ENCODE measurements at regions not wholly inside any gene's neighbourhood (a gene's known extent, or its start where the extent isn't known, plus 50 kb on each side); places are given as distances from the start of the nearest gene placed in this dataset.
A peak's percentile ranks its signal among the peaks of the same experiment; 100 is the strongest.
"Not testable (repeated sequence)": the region's sequence is repeated elsewhere in the genome, so short reads cannot be mapped to it uniquely, and the experiment has no call there.

DNA sequence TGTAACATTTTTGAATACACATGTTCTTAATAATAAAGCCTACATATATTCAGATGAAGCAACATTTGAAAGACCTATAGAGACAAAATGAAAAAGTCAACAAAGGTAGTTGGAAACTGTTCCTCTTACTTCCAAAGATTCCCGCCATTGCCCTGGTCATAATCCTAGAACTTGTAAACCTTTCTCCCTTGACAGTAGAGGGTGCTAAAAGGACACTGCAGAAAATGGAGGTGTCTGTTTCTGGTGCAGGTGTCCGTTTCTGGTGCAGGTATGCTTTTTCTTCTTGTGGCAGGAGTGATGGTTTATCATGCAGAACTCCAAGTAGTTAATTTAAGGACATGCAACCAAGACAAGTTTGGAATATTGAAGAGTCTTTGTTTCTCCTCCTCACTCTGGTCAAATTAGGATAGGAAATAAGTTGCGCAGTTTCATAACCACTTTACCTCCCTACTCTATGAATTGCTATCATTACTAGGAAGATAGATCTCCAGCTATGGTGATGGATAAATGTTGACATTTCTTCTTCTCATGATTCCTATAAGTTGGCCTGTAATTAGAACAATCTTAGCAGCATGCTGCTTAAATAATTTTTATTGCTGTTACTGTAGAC, 56.0 kb upstream of the FAM174A start:
- DNase-seq = peak; percentile 63

DNA sequence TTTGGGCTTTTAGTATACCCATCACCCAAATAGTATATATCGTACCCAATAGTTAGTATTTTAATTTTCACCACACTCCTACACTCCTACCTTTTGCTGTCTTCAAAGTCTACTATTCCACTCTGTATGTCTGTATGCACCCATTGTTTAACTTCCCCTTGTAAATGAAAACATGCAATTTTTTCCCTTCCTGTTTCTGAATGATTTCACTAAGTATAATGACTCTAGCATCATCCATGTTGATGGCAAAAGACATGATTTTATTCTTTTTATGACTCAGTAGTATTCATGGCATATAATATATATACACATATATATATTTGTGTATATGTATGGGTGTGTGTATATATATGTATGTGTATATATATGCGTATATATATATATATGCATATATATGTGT, 63.1 kb upstream of the FAM174A start:
- DNase-seq = no peak

DNA sequence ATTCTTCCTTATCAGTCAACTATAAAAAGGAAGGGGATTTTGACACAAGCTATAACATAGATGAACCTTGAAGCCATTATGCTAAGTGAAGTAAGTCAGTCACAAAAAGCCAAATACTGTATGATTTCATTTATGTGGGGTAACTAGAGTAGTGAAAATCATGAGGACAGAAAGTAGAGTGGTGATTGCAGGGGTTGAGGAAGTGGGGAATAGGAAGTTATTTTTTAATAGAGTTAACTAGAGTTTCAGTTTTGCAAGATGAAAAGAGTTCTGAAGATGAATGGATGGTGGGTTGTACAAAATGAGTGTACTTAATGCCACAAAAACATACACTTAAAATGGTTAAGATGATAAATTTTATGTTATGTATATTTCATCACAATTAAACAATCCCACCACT, 65.4 kb upstream of the FAM174A start:
- no peak for DNase-seq

DNA sequence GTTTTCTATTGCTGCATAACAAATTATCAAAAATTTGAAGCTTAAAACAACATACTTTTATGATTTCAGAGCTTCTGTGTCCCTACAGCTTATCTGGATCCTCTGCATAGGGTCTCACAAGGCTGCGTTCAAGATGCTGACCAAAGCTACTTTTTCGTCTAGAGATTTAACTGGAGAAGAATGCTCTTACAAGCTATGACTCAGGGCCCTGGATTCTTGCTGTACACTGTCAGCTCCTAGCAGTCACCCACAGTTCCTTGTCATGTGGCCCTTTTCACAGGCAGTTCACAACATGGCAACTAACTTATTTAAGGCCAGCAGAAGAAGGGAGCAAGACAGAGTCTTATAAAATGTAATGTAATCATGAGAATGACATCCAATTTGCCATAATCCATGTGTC, 70.8 kb upstream of the FAM174A start:
- no peak for DNase-seq

DNA sequence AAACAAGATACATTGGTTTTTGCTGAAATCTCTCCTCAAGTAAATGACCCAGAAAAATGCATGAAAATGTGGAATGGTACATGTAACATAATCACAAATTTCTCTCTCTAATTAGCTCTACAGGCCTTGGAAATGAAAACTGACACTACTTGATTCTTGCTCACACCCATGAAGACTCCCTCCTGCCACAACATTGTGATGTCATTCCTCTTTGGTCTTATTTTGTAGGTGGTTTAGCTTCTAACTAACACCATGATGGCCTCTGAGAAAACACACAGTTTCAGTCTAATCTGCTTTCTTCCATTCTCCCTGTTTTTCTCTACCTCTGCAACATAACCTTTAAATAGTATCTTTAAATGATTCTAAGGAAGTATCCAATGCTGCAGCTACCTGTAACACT, 78.6 kb upstream of the FAM174A start:
- DNase-seq = no peak

DNA sequence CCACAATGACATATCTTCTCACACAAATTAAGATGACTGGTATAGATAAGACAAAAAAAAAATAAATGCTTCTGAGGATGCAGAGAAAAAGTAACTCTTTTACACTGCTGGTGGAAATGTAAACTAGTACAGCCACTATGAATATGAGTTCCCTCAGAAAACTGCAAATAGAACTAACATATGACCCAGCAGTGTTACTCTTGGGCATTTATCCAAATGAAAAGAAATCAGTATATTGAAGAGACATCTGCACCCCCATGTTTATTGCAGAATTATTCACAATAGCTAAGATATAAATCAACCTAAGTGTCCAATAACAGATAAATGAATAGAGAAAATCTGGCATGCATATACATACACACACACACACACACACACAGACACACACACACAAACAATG, 83.0 kb upstream of the FAM174A start:
- no peak for DNase-seq

DNA sequence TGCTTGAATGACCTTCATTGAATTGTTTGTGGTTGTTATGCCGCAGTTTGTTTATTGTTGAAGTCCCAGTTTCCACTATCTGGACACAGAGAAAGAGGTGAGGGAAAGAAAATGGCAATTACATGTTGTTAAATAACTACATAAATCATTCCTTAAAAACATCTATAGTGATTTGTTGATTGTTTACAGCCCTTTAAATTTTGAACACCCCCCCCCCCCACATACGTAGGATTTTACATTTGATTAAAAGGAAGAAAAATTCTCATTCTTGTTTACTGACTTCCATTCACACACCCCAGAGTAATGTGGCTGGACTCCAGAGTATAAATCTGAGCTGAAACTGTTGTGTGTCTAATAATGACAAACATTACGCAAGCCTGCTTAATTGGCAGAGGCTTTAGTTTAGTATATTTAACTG, 87.1 kb upstream of the FAM174A start:
- no peak for DNase-seq

DNA sequence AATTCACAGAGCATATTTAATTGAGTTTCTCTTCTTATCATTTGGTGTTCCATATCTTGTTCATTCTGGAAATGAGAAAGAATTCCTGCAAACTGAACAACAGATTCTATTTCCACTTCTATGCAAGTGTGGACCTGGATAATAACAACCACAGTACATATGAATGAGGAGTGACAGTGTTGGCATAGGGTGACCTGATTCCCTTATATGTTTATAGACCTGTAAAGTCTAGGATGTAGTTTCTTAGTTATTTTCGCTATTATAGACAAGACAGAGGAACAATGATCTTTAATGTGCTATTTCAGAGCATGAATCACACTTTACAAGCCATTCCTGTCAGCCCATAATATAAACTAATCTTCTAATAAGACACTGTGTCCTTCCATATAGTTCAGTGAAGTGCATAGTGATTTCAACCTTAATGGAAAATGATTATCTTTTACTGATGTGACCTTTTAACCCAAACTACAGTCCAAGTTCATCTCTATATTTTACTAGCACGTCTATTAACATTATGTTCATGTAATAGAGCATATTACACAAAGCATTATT, 88.2 kb upstream of the FAM174A start:
- no peak for DNase-seq

DNA sequence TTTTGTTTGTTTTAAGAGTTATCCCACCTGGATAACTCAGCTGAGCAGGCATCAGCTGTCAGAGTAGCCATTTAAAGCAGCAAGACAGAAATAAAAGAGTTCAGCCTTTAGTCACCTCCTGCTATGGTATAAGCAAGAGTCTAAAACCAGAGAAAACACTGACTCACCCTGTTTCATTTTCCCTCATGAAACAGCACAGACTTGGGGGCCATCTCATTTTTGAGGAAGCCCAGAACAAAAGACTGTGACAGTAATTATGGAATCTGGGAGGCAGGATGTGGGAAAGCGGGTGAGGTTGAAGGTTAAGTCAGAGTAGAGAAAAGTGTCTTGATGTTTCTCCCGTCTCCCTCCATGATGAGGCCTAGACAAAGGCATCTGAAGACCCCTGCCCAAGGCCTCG, 90.2 kb upstream of the FAM174A start:
- no peak for DNase-seq

DNA sequence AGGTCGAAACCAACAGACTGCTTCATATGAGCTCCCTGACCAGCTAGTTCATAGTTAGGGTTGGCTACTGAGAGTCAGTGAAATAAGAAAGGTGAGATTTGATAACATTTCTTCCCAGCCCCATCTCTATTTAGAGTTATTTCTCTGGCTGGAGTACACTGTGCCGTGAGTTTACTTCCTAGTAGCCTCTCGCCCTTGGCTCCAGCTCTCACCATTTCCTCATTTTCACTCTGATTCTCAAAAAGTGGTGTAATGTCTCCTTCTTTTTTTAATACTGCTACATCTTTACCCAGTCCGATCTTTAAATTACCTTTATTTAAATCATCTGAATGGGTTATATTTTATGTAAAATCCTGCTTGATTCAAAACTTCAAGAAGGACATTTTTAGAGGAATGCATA, 100.4 kb upstream of the FAM174A start:
- no peak for DNase-seq

DNA sequence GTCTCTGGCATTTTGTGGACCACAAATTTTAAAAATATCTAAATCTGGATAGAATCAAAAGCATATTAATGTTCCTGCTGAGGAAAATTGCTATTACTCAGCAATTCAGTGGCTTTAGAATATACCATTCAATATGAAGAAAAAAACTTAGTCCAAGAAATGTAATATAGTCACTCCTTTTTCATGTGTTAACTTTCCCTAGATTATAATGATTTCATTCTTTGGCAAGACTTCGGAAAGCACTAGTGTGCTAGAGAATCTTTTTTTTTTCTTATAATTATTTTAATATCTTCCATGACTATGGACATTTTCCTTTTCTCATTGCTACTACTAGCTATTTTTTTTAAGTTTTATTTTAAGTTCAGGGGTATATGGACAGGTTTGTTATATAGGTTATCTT, 102.4 kb upstream of the FAM174A start:
- DNase-seq = no peak

DNA sequence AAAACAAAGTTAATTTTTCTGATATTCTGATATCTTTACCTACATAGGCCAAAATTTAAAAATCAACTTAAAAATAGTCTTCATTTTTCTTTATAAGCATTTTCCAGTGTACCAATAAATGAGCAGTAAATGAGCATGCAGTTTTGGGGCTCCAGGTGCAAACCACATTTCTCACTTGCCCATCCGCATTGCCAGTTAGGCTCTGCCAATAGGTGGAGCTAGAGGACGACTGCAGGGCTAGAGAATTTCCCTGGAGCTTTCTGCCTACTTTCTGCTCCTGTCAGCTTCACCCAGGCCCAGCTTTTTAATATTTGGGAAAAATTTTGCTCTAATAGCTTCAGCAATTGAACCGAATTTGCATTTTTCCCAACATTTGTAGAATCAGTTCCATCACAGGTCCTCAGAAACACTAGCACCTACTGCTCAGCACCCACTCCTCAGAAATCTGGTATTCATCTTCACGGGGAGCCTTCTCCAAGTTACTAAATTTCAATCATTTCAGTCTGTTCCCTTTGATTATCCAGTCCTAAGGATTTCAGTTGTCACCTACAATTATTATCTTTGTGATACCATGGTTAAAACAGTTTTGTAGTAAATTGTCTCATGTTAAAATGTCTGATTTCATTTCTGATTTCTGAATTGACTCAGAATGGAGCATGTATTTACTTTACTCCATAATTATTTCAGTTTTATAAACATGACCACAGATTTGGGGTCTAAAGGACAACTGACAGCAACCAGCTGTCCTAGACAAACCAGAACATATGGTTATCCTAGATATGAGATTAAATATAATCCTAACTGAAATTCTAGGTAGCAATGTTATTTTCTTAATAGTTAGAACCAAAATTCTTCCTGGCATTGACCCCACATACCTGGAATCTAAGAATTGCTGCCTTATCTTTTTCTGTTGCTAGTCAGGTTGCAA, 104.6 kb upstream of the FAM174A start:
- DNase-seq = no peak

DNA sequence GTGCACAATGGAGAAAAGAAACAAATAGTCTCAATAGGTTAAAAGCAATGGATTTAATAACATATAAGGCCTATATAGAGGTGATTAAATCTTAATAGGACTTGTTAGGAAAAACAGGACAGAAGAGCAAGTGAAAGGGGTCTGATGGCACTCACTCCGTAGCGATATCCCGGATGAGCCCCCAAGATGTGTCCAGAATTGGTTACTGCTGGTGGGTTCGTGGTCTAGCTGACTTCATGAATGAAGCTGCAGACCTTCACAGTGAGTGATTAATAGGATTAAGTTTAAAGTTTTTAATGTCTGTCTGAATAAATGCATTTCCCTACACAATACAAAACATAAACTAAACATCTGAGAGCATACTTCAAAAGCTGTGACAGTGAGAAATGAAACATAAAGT, 110.4 kb upstream of the FAM174A start:
- DNase-seq = no peak

DNA sequence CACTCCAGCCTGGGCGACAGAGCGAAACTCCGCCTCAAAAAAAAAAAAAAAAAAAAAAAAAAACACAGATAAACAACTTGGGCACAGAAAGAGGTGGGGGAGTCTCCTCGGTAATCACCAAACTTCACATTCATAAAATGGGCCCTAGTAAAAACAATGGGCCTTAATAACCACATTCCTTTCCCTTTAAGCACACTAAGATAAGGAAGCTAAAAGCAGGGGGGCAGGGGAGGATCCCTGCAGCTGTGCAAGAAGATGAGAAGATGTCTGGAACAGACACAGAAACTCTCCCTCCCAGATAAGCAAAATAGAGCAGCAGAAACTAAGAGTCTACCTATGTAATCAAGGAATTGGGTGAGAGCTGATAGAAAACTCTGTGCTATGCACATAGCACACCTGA, 111.2 kb upstream of the FAM174A start:
- DNase-seq = no peak

DNA sequence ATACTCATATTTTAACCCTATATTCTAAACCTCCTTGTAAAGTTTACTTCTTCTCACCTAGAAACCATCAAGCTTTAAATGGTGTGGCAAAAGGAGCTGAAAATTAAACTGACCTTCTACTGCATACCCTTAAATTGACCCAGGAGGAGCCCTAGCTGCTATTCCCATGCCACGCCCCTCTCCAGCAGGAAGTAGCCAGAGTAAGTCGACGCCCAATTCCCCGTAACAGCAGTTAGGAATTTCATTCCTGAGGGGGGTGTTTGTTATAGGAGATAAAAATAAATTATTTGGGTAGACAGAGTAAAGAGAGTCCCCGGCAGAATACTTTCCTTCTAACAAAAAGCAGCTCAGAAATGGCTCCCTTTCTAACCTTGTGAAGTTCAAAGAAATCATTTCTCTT, 111.8 kb upstream of the FAM174A start:
- DNase-seq = no peak

DNA sequence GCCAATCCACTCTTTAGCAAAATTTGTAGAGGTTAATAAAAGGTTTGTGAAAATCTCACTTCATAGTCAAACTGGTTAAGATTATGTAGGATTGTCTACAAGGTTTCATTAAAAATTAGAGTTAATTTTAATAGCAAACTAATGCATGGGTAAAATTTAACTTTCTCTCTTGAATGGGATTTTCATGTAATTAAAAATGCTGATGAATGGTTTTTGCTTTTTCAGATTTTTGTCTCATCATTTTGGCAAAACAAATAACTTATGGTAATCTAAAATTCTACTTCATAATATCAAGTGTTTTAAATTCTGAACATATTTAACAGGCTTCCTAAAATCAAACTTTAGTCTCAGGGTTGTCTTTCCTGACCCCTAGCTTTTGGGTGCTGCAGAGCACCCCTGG, 113.8 kb upstream of the FAM174A start:
- DNase-seq = no peak

DNA sequence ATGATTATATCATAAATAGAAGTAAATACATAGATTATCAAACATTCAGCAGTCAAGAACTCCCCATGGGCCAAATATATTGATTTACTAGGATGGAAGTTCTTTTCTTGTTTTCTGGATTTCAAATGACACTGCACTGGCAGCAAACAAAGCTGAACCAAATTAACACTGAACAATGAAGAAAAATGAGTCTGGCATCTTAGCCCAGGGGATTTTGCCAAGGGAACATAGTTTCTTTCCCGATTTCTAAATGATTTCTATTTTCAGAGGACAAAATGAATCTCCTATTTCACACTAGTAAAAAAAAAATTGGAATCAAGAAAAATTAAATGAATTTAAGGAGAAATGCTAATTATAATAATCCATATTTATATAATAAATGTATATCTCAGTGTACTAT, 116.9 kb upstream of the FAM174A start:
- no peak for DNase-seq

DNA sequence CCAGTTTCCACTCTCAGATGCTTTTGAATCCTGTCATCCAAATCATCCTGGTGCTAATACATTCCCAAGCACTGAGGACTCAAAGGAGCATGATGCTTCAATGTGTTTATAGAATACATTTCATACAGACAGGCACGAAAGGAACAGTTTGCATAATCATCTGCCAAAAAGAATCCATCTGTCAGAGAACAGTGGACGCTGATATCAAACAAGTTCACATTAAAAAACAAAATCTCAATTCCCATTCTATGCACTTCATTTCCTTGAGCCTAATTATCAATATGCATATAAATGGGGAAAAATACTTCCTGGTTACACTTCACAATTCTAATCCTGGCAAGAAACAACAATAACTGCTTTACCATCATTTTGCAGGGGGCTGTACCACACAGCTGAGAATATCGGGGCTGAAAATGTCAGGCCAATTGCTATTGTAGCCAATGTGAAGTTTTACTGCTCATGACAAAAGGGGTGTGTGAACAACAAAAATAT, 125.5 kb upstream of the FAM174A start:
- DNase-seq = no peak

DNA sequence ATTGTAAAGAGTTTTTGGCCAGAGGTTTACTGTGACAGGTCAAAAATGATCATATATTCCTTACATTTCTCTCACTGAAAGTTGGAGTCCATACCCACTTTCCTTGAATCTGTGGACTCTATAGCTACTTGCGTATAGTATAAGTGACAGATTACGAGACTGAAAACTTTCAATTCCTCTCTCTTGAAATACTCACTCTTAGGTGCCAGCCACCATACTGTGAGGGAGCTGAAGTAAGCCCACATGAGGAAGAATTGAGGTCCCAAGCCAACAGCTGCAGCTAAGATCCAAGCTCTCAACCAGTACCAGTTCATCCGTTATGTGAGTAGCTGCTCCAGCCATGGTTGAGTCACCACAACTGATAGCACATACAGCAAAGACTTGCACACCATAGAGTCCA, 128.1 kb upstream of the FAM174A start:
- DNase-seq = no peak

DNA sequence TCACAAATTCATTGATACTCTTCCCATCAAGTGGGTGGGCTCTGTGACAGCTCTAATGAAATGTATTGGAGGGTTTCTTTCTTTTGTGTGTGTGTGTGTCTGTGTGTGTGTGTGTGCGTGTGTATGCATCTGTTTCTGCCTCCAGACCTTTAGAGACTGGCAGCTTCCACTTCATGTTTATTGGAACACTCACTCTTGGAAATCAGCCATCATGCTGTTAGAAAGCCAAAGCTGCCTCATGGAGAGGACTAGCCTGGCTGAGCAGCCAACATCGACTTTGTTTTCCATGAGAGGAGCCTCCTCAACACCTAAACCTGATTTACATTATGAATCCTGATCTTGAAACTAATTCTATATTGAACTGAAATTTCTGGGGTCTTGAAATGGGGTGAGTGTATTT, 128.5 kb upstream of the FAM174A start:
- peak; percentile 81 for DNase-seq

DNA sequence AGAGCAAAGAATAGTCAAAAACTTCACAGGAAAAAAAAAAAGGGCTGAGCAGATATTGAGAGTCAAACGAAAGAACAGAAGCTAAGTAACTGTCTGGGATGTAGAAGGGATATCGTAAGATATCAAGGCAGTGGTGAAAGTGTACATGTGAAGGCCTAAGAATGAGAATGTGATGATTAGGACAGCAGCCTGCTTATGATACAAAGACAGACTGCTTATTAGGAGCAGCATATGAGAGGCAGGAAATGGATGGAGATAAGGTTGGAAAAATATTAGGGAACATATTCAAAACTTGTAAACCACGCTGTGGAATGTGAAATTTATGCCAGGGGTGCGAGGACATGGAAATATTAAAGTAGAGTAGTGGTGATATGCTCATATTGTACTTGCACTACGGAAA, 133.1 kb upstream of the FAM174A start:
- no peak for DNase-seq

DNA sequence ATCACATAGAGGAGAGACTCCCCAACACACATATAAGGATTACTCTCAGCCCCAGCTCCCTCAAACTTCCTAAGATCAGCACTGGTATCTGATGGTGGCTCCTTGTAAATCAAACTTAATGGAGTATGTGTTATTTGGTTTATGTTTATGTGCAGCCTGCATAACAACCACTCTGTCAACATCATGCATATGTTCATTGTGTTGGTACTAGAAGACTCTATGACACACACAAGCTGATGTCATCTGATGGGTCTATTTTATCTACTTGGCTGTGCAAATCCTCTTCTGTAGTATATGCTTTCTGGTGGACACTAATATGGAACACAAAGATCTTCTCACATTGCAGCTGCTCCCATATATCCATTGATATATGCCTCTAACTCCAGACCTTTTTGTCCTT, 134.0 kb upstream of the FAM174A start:
- DNase-seq = no peak

DNA sequence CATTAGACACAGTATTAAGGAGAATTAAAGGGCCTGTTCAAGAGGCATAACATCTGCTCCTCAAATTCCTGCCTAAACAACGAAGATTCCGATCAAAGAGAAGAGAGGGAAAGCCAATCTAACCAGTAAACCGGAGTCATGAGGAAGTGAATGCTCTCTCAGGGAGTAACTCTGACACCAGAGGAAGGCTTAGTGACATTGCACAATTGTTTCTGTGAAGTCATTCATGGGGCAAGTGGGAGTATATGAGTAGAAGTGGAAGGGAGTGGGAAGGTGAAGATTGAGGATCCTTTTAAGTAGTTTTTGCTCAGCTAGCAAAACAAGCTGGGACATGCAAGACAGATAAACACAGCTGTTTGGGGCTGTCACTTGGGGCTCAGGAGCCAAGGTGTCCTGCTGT, 136.4 kb upstream of the FAM174A start:
- not testable (repeated sequence) for DNase-seq

DNA sequence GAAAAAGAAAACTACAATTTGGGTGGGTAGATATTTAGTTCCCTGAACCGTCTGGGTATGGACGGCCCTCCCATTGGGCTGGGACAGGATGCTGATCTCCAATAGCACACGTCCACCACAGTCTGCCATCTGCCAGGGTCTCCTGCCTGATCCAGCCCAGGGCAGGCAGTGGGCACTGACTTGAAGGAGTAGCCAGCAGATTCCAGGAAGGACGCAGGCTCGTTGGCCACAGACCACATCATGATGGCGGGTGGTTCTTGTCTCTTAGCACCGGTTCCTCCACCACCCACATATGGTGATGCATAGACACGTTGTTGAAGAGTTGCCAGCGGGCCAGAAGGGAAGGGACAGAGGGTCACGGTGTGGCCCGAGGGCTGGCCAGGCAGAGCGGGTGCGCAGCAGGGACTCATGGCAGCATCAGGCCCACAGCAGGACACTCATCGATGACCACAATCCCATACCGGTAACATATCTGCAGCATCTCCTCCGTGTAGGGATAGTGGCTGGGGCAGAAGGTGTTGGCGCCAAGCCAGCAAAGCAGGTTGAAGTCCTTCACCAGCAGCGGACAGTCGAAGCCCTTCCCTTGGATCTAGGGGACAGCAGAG, 155.8 kb upstream of the FAM174A start:
- DNase-seq = not testable (repeated sequence)

All from NCI-H2029 (cell line).